ENCODE measurements at regions not wholly inside any gene's neighbourhood (a gene's known extent, or its start where the extent isn't known, plus 50 kb on each side); places are given as distances from the start of the nearest gene placed in this dataset.

- POLR2A ChIA-PET, result no interaction called here
- no peak overlapping the region for H3K27ac Mint-ChIP-seq
Observed at GRCh38 chr7:86479144-86479543, 164.6 kb upstream of the GRM3 start.

GRCh38 chr7:86477343-86477935 is 166.3 kb upstream of the GRM3 start:
- Mint-ChIP-seq H3K27ac (no peak overlapping the region), H3K9me3 (peaks cover 0 to 8% (median 0%) of the 10 kb centered on the region in 11 donors), H3K4me3 (no peak overlapping the region), H3K27me3 (no peaks in the 10 kb centered on the region), H3K36me3 (no peaks in the 10 kb centered on the region), H3K4me1 (no peaks in the 10 kb centered on the region)
- CTCF ChIA-PET, result no interaction called here
- ATAC-seq (no peak), DNase-seq (no peak)
- H3K27ac ChIP-seq (ENCODE audit: low read depth, low read length), result no peak overlapping the region
- no peaks in the 10 kb centered on the region for H3K4me1 ChIP-seq (ENCODE audit: control insufficient read depth in 2 of 2, insufficient read depth in 2 of 2, low read length in 2 of 2)
- H3K36me3 ChIP-seq (ENCODE audit: control insufficient read depth in 2 of 3, insufficient read depth in 3 of 3, low read length in 3 of 3), result no peaks in the 10 kb centered on the region
- no peaks in the 10 kb centered on the region for H3K9me3 ChIP-seq (ENCODE audit: control insufficient read depth in 2 of 3, low read length in 3 of 3)
- POLR2A ChIA-PET, result no interaction called here
- no peak overlapping the region for H3K4me3 ChIP-seq (ENCODE audit: low read length)
- intact Hi-C loops (cut with micrococcal nuclease), result no loop called here
- H3K27me3 ChIP-seq (ENCODE audit: control insufficient read depth in 2 of 2, insufficient read depth in 2 of 2, low read length in 2 of 2), result no peaks in the 10 kb centered on the region

More at GRCh38 chr7:86479144-86479543, 164.6 kb upstream of the GRM3 start:
- intact Hi-C loops (cut with micrococcal nuclease), result no loop called here
- no peak overlapping the region for H3K4me3 ChIP-seq (ENCODE audit: low read length)
- H3K27ac ChIP-seq (ENCODE audit: low read depth, low read length), result no peak overlapping the region
- H3K27me3 ChIP-seq (ENCODE audit: control insufficient read depth in 2 of 2, insufficient read depth in 2 of 2, low read length in 2 of 2), result no peaks in the 10 kb centered on the region
- Mint-ChIP-seq H3K36me3 (no peaks in the 10 kb centered on the region), H3K4me3 (no peak overlapping the region), H3K4me1 (no peaks in the 10 kb centered on the region), H3K27me3 (no peaks in the 10 kb centered on the region), H3K9me3 (peaks cover 0 to 8% (median 0%) of the 10 kb centered on the region in 11 donors)
- DNase-seq (no peak), ATAC-seq (no peak)
- H3K9me3 ChIP-seq (ENCODE audit: control insufficient read depth in 2 of 3, low read length in 3 of 3), result no peaks in the 10 kb centered on the region
- H3K36me3 ChIP-seq (ENCODE audit: control insufficient read depth in 2 of 3, insufficient read depth in 3 of 3, low read length in 3 of 3), result no peaks in the 10 kb centered on the region
- H3K4me1 ChIP-seq (ENCODE audit: control insufficient read depth in 2 of 2, insufficient read depth in 2 of 2, low read length in 2 of 2), result no peaks in the 10 kb centered on the region
- CTCF ChIA-PET, result no interaction called here

GRCh38 chr7:86470763-86471162 is 172.9 kb upstream of the GRM3 start:
- Histone ChIP-seq H3K27me3 (ENCODE audit: control insufficient read depth in 2 of 2, insufficient read depth in 2 of 2, low read length in 2 of 2) (no peaks in the 10 kb centered on the region), H3K4me3 (ENCODE audit: low read length) (no peak overlapping the region), H3K27ac (ENCODE audit: low read depth, low read length) (no peak overlapping the region), H3K9me3 (ENCODE audit: control insufficient read depth in 2 of 3, low read length in 3 of 3) (no peaks in the 10 kb centered on the region), H3K4me1 (ENCODE audit: control insufficient read depth in 2 of 2, insufficient read depth in 2 of 2, low read length in 2 of 2) (no peaks in the 10 kb centered on the region), H3K36me3 (ENCODE audit: control insufficient read depth in 2 of 3, insufficient read depth in 3 of 3, low read length in 3 of 3) (no peaks in the 10 kb centered on the region)
- DNase-seq, result no peak
- ChIA-PET CTCF (no interaction called here), POLR2A (interaction anchor here (0.7 kb wide), 1 partner anchor 1841 kb away, joined by 3 read pairs; no protein-coding TSS in a partner anchor)
- peaks cover 0 to 2% (median 0%) of the 10 kb centered on the region in 11 donors for H3K9me3 Mint-ChIP-seq
- no peak for ATAC-seq
- no peak overlapping the region for H3K27ac Mint-ChIP-seq
- H3K4me1 Mint-ChIP-seq, result no peaks in the 10 kb centered on the region
- H3K4me3 Mint-ChIP-seq, result no peak overlapping the region
- H3K27me3 Mint-ChIP-seq, result no peaks in the 10 kb centered on the region
- H3K36me3 Mint-ChIP-seq, result no peaks in the 10 kb centered on the region
- intact Hi-C loops (cut with micrococcal nuclease), result no loop called here

- intact Hi-C loops (cut with micrococcal nuclease), result loop anchor here (1.0 to 5.0 kb wide), 3 partner anchors 579 to 1439 kb away; no protein-coding TSS in a partner anchor
- Histone ChIP-seq H3K36me3 (ENCODE audit: control insufficient read depth in 2 of 3, insufficient read depth in 3 of 3, low read length in 3 of 3) (no peaks in the 10 kb centered on the region), H3K4me3 (ENCODE audit: low read length) (no peak overlapping the region), H3K4me1 (ENCODE audit: control insufficient read depth in 2 of 2, insufficient read depth in 2 of 2, low read length in 2 of 2) (no peaks in the 10 kb centered on the region), H3K27me3 (ENCODE audit: control insufficient read depth in 2 of 2, insufficient read depth in 2 of 2, low read length in 2 of 2) (no peaks in the 10 kb centered on the region), H3K9me3 (ENCODE audit: control insufficient read depth in 2 of 3, low read length in 3 of 3) (no peaks in the 10 kb centered on the region), H3K27ac (ENCODE audit: low read depth, low read length) (no peak overlapping the region)
- CTCF ChIA-PET, result no interaction called here
- POLR2A ChIA-PET, result no interaction called here
- peak in 5 of 9 donors; percentile 1 to 27 (median 13) for DNase-seq
- ATAC-seq, result peak; percentile 60
- Mint-ChIP-seq H3K36me3 (no peaks in the 10 kb centered on the region), H3K27me3 (no peaks in the 10 kb centered on the region), H3K27ac (no peak overlapping the region), H3K9me3 (peaks cover 0 to 2% (median 0%) of the 10 kb centered on the region in 11 donors), H3K4me3 (no peak overlapping the region), H3K4me1 (no peaks in the 10 kb centered on the region)
Observed at GRCh38 chr7:86469680-86470295, 173.9 kb upstream of the GRM3 start.

GRCh38 chr7:86454753-86455152 is 189.0 kb upstream of the GRM3 start:
- POLR2A ChIA-PET, result no interaction called here
- DNase-seq (no peak), ATAC-seq (no peak)
- no peaks in the 10 kb centered on the region for H3K4me1 Mint-ChIP-seq
- Histone ChIP-seq H3K36me3 (ENCODE audit: control insufficient read depth in 2 of 3, insufficient read depth in 3 of 3, low read length in 3 of 3) (no peaks in the 10 kb centered on the region), H3K27me3 (ENCODE audit: control insufficient read depth in 2 of 2, insufficient read depth in 2 of 2, low read length in 2 of 2) (no peaks in the 10 kb centered on the region), H3K4me3 (ENCODE audit: low read length) (no peak overlapping the region), H3K27ac (ENCODE audit: low read depth, low read length) (no peak overlapping the region), H3K4me1 (ENCODE audit: control insufficient read depth in 2 of 2, insufficient read depth in 2 of 2, low read length in 2 of 2) (no peaks in the 10 kb centered on the region), H3K9me3 (ENCODE audit: control insufficient read depth in 2 of 3, low read length in 3 of 3) (no peaks in the 10 kb centered on the region)
- CTCF ChIA-PET, result no interaction called here
- H3K36me3 Mint-ChIP-seq, result no peaks in the 10 kb centered on the region
- H3K4me3 Mint-ChIP-seq, result no peak overlapping the region
- H3K27ac Mint-ChIP-seq, result no peak overlapping the region
- H3K9me3 Mint-ChIP-seq, result peaks cover 0 to 3% (median 0%) of the 10 kb centered on the region in 11 donors
- H3K27me3 Mint-ChIP-seq, result no peaks in the 10 kb centered on the region
- intact Hi-C loops (cut with micrococcal nuclease), result no loop called here

GRCh38 chr7:86453454-86453853 is 190.3 kb upstream of the GRM3 start:
- DNase-seq (no peak), ATAC-seq (no peak)
- H3K27ac Mint-ChIP-seq, result no peak overlapping the region
- H3K4me1 Mint-ChIP-seq, result no peaks in the 10 kb centered on the region
- ChIA-PET CTCF (no interaction called here), POLR2A (no interaction called here)
- H3K27me3 ChIP-seq (ENCODE audit: control insufficient read depth in 2 of 2, insufficient read depth in 2 of 2, low read length in 2 of 2), result no peaks in the 10 kb centered on the region
- H3K27me3 Mint-ChIP-seq, result no peaks in the 10 kb centered on the region
- no peaks in the 10 kb centered on the region for H3K4me1 ChIP-seq (ENCODE audit: control insufficient read depth in 2 of 2, insufficient read depth in 2 of 2, low read length in 2 of 2)
- no peaks in the 10 kb centered on the region for H3K36me3 Mint-ChIP-seq
- no peaks in the 10 kb centered on the region for H3K36me3 ChIP-seq (ENCODE audit: control insufficient read depth in 2 of 3, insufficient read depth in 3 of 3, low read length in 3 of 3)
- no peak overlapping the region for H3K27ac ChIP-seq (ENCODE audit: low read depth, low read length)
- intact Hi-C loops (cut with micrococcal nuclease), result no loop called here
- H3K9me3 Mint-ChIP-seq, result peaks cover 0 to 3% (median 0%) of the 10 kb centered on the region in 11 donors
- H3K9me3 ChIP-seq (ENCODE audit: control insufficient read depth in 2 of 3, low read length in 3 of 3), result no peaks in the 10 kb centered on the region
- no peak overlapping the region for H3K4me3 ChIP-seq (ENCODE audit: low read length)
- H3K4me3 Mint-ChIP-seq, result no peak overlapping the region

- intact Hi-C loops (cut with micrococcal nuclease), result no loop called here
- Histone ChIP-seq H3K4me3 (ENCODE audit: low read length) (no peak overlapping the region), H3K27me3 (ENCODE audit: control insufficient read depth in 2 of 2, insufficient read depth in 2 of 2, low read length in 2 of 2) (no peaks in the 10 kb centered on the region), H3K36me3 (ENCODE audit: control insufficient read depth in 2 of 3, insufficient read depth in 3 of 3, low read length in 3 of 3) (no peaks in the 10 kb centered on the region), H3K27ac (ENCODE audit: low read depth, low read length) (no peak overlapping the region), H3K4me1 (ENCODE audit: control insufficient read depth in 2 of 2, insufficient read depth in 2 of 2, low read length in 2 of 2) (no peaks in the 10 kb centered on the region), H3K9me3 (ENCODE audit: control insufficient read depth in 2 of 3, low read length in 3 of 3) (no peaks in the 10 kb centered on the region)
- Mint-ChIP-seq H3K36me3 (no peaks in the 10 kb centered on the region), H3K4me1 (no peaks in the 10 kb centered on the region), H3K27me3 (no peaks in the 10 kb centered on the region), H3K4me3 (no peak overlapping the region), H3K27ac (no peak overlapping the region), H3K9me3 (peaks cover 0 to 12% (median 0%) of the 10 kb centered on the region in 11 donors)
- no peak for ATAC-seq
- DNase-seq, result no peak
- CTCF ChIA-PET, result no interaction called here
- POLR2A ChIA-PET, result no interaction called here
Observed at GRCh38 chr7:86448856-86449255, 194.9 kb upstream of the GRM3 start.

Data from naive thymus-derived CD4-positive, alpha-beta T cell (primary cell).